ENCODE measurements at regions not wholly inside any gene's neighbourhood (a gene's known extent, or its start where the extent isn't known, plus 50 kb on each side); places are given as distances from the start of the nearest gene placed in this dataset.

DNA sequence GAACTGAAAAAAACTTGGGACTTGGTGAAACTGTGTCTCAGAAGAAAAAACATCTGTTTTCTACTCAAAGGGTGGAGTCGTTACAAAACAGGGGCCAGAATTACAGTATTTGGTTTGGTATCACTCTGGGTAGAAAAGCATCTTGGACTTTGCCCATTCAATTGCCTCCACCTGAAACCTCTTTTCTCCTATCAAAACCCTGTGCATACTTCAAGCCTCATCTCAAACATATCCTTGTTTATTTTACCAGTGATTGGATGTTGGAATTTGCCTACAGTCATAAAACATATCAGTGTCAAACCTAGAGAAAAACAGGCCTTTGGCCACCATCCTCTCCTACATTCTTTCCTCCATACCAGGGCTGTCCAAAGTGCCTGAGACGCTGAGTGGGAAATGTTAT lies 281.5 kb downstream of the PLPP3 start:
- no peaks in the 10 kb centered on the region for H3K27me3 ChIP-seq
- no peak for DNase-seq
- no peaks in the 10 kb centered on the region for H3K9me3 ChIP-seq
- TF ChIP-seq, protein P1, sequence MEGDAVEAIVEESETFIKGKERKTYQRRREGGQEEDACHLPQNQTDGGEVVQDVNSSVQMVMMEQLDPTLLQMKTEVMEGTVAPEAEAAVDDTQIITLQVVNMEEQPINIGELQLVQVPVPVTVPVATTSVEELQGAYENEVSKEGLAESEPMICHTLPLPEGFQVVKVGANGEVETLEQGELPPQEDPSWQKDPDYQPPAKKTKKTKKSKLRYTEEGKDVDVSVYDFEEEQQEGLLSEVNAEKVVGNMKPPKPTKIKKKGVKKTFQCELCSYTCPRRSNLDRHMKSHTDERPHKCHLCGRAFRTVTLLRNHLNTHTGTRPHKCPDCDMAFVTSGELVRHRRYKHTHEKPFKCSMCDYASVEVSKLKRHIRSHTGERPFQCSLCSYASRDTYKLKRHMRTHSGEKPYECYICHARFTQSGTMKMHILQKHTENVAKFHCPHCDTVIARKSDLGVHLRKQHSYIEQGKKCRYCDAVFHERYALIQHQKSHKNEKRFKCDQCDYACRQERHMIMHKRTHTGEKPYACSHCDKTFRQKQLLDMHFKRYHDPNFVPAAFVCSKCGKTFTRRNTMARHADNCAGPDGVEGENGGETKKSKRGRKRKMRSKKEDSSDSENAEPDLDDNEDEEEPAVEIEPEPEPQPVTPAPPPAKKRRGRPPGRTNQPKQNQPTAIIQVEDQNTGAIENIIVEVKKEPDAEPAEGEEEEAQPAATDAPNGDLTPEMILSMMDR (IDR thresholded peaks at IDR 0.05; ENCODE audit: low read depth, low read length) = no peak
- H3K4me3 ChIP-seq (ENCODE audit: low read depth, low read length) = no peak overlapping the region
- no peaks in the 10 kb centered on the region for H3K4me1 ChIP-seq
- H3K36me3 ChIP-seq = no peaks in the 10 kb centered on the region

DNA sequence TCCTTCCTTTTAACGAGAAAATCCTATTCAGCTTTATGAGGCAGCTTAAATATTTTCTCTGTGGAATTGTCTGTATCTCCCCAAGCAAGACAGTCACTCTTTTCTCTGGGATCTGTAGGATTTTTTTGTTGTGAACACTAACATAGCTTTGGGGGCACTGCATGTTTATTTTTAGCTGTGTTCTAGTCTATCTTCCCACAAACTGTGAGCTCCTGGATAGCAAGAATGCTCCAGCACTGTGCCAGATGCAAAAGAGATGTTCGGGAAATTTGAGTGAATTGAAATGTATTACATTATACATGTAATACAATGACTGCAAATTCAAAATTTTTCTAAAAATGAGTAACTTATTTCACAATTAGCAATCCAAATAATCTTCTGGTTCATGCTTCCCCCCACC lies 282.2 kb downstream of the PLPP3 start:
- TF ChIP-seq, protein P1 (IDR thresholded peaks at IDR 0.05; ENCODE audit: low read depth, low read length) = no peak
- H3K4me1 ChIP-seq = no peaks in the 10 kb centered on the region
- H3K36me3 ChIP-seq = no peaks in the 10 kb centered on the region
- H3K27me3 ChIP-seq = no peaks in the 10 kb centered on the region
- no peaks in the 10 kb centered on the region for H3K9me3 ChIP-seq
- DNase-seq = no peak
- H3K4me3 ChIP-seq (ENCODE audit: low read depth, low read length) = no peak overlapping the region

DNA sequence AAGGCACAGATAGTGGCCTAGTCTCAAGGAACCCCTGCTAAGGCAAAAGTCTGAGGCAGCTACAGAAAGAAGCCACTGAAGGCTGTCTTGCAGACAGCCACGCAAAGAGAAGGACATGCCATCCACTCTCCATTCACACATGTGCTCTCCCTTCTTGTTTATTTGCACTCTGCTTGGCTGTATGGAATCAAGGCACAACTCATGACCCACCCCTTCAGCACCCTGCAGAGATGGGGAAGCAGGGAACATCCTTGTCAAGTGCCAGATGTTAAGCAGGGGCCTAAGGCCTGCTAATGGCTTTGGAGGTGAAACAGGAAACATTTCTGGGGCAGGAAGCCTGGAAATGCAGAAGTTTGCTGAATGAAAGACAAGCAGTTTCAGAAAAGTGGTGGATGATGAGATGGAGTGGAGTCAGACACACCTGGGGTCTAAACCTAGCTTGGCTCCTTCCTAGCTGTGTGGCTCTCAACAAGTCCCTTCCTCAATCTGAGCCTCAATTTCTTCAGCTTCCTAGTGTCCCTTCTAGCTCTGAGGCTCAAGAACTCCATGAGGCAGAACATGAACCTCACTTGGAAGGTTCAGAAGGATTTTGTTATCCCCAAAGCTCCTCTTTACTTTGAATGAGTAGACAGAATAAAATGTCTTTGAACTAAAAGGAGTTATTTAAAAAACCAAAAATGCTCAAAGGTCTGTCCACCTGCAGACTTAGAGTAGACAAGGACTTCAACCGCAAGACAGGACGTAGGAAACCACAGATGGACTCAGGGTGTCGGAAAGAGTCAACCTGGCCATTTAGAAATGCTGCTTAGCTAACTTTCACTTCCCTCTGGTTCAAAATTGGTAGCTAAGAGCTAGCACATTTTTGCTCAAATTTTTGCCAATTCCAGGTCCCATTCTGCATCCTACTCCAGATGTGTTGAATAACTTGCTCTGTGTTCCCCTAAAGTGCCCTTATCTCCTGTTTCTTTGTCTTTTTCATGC lies 283.1 kb downstream of the PLPP3 start:
- Histone ChIP-seq H3K36me3 (no peaks in the 10 kb centered on the region), H3K9me3 (no peaks in the 10 kb centered on the region), H3K4me3 (ENCODE audit: low read depth, low read length) (no peak overlapping the region), H3K27me3 (no peaks in the 10 kb centered on the region), H3K4me1 (no peaks in the 10 kb centered on the region)
- TF ChIP-seq, protein P1 (IDR thresholded peaks at IDR 0.05; ENCODE audit: low read depth, low read length) = no peak
- no peak for DNase-seq

DNA sequence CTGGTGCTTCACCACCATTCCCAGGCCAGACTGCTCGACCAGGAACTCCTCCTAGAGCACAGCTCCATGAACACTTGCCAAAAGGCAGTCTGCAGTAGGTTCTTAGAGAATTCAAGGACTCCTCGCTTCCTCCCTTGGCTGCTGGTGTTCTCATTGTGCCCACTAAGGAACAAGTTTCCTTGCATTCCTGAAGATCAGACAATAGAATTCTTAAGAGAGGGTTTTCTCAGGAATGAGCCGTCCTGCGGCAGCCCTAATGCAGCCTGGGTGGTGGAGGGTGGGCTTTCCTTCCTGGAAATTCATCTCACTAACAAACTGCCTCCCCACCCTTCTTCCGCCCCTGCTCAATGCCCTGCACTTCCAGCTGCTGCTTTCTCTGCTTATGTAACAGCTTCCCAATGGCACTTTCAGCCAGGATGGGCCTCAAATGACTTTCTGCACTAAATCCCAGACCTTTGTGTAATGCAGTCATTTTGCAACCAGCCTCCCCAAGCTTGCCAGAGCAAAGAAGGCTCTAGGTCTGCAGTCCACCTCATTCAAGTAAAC lies 287.9 kb downstream of the PLPP3 start:
- Histone ChIP-seq H3K36me3 (no peaks in the 10 kb centered on the region), H3K27me3 (no peaks in the 10 kb centered on the region), H3K4me3 (ENCODE audit: low read depth, low read length) (no peak overlapping the region), H3K4me1 (no peaks in the 10 kb centered on the region), H3K9me3 (no peaks in the 10 kb centered on the region)
- TF ChIP-seq, protein P1 (IDR thresholded peaks at IDR 0.05; ENCODE audit: low read depth, low read length) = no peak
- no peak for DNase-seq

GRCh38 chr1:56289260-56289659 lies 290.1 kb downstream of the PLPP3 start:
- Histone ChIP-seq H3K4me3 (ENCODE audit: low read depth, low read length) (no peak overlapping the region), H3K9me3 (no peaks in the 10 kb centered on the region), H3K36me3 (no peaks in the 10 kb centered on the region), H3K4me1 (no peaks in the 10 kb centered on the region), H3K27me3 (no peaks in the 10 kb centered on the region)
- no peak for DNase-seq
- TF ChIP-seq, protein P1 (IDR thresholded peaks at IDR 0.05; ENCODE audit: low read depth, low read length) = no peak

GRCh38 chr1:56287721-56288120 lies 291.6 kb downstream of the PLPP3 start:
- DNase-seq = no peak
- H3K9me3 ChIP-seq = no peaks in the 10 kb centered on the region

More at GRCh38 chr1:56287721-56288120, 291.6 kb downstream of the PLPP3 start:
- TF ChIP-seq, protein P1 (IDR thresholded peaks at IDR 0.05; ENCODE audit: low read depth, low read length) = no peak
- Histone ChIP-seq H3K4me1 (no peaks in the 10 kb centered on the region), H3K27me3 (no peaks in the 10 kb centered on the region), H3K36me3 (no peaks in the 10 kb centered on the region), H3K4me3 (ENCODE audit: low read depth, low read length) (no peak overlapping the region)
